ENCODE measurements at regions not wholly inside any gene's neighbourhood (a gene's known extent, or its start where the extent isn't known, plus 50 kb on each side); places are given as distances from the start of the nearest gene placed in this dataset.

- TF ChIP-seq, protein P1, sequence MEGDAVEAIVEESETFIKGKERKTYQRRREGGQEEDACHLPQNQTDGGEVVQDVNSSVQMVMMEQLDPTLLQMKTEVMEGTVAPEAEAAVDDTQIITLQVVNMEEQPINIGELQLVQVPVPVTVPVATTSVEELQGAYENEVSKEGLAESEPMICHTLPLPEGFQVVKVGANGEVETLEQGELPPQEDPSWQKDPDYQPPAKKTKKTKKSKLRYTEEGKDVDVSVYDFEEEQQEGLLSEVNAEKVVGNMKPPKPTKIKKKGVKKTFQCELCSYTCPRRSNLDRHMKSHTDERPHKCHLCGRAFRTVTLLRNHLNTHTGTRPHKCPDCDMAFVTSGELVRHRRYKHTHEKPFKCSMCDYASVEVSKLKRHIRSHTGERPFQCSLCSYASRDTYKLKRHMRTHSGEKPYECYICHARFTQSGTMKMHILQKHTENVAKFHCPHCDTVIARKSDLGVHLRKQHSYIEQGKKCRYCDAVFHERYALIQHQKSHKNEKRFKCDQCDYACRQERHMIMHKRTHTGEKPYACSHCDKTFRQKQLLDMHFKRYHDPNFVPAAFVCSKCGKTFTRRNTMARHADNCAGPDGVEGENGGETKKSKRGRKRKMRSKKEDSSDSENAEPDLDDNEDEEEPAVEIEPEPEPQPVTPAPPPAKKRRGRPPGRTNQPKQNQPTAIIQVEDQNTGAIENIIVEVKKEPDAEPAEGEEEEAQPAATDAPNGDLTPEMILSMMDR (IDR thresholded peaks at IDR 0.05 in 8 of 11, conservative IDR thresholded peaks at IDR 0.05 in 3 of 11) = no peak
- TF ChIP-seq POLR2AphosphoS5 (IDR thresholded peaks at IDR 0.05) (no peak), POLR2A (IDR thresholded peaks at IDR 0.05) (no peak)
These were observed 110.1 kb downstream of the FOXD2 start for GRCh38 chr1:47547753-47548573.
